Breast epithelium (tissue), 3 donors: ENCODE measurements at regions not wholly inside any gene's neighbourhood (a gene's known extent, or its start where the extent isn't known, plus 50 kb on each side); places are given as distances from the start of the nearest gene placed in this dataset.

Experiments
- CTCF ChIP-seq, 3 donors: fragments of 450-650 bp; IDR thresholded peaks; one replicate each; pipeline ENCODE4 v1.5.1; 2016 to 2017; ENCODE audit warnings: antibody characterized with exemption in 3 of 3, mild to moderate bottlenecking in 3 of 3, moderate library complexity in 3 of 3
- POLR2A ChIP-seq: fragments of 450-650 bp; IDR thresholded peaks from one replicate; pipeline ENCODE4 v1.6.1; 2016; ENCODE audit warnings: antibody characterized with exemption, mild to moderate bottlenecking, moderate library complexity

- TF ChIP-seq CTCF (IDR thresholded peaks at IDR 0.05), result no peak
- TF ChIP-seq POLR2A, result no peak
Observed at GRCh38 chr4:41362621-41363383, 106.1 kb downstream of the UCHL1 start.
